HG02884 (cell line): ENCODE measurements at regions not wholly inside any gene's neighbourhood (a gene's known extent, or its start where the extent isn't known, plus 50 kb on each side); places are given as distances from the start of the nearest gene placed in this dataset.
"Not testable (repeated sequence)": the region's sequence is repeated elsewhere in the genome, so short reads cannot be mapped to it uniquely, and the experiment has no call there.

Source experiments
- ATAC-seq: cut with Tn5 transposase; IDR thresholded peaks from one replicate; pipeline ENCODE4 v1.9.1; 2021; ENCODE audit warnings: mild to moderate bottlenecking, moderate library complexity; ENCODE audit not compliant: unreplicated experiment

DNA sequence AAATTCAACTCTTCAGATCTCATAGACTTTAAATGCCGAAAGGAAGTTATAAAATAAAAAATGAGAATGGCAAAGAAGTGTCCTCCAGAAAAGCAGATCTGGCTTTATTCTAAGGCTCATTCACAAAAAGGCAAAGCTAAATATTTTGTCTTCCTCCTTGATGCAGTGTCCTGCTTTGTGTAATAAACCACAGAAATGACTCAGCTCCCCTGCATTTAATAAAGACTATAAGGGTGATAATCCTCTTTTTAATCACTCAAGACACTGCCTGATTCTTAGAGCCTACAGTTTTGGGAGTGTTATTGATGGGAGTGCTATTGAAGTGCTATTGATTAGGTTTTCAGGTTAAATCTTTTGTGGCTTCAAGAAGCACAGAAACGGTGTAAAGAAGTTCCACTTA is 482.0 kb downstream of the PCDH20 start:
- no peak for ATAC-seq

DNA sequence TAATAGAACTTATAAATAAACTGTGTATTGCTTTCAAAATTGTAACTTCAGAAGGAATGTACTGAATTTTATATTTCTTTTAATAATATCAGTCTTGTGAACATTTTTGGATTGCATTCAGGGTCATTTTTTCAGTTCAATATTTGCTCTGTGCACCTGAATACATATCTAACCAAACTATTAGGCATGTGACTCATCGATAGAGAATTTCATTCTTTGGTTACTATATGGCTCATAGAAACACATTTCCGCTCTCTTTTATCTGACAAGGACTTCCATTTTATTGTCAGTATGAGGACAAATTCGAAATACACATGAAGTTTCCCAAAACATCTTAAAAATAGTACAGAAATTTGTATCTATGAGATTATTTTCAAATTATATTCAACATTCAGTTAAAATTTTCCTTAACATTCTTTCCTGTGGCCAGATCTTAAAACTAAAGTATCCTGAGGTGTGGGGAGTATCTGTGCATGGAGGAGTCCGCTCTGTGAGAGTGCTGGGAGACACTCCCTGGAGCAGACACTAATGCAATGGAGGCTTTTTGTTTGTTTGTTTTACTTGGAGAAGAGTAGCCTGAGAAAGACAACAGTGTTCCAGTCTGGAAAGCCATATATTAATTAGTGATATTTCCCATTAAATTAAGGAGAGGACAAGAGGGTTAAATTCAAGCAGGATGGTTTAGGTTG is 483.6 kb downstream of the PCDH20 start:
- no peak for ATAC-seq

DNA sequence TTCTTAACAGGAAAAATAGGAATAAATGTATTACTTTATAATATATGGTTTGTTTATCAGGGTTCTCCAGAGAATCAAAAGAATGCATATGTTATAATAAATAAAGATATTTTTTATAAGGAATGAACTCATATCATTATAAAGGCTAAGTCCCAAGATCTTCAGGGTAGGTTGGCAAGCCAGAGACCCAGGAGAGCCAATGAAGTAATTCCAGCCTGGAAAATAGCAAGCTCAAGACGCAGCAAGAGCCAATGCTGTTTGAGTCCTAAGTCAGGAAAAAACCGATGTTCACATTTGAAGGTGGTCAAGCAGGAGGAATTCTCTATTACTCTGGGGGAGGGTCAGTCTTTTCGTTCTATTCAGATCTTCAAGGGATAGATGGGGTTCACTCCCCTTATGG is 490.0 kb downstream of the PCDH20 start:
- ATAC-seq: no peak

DNA sequence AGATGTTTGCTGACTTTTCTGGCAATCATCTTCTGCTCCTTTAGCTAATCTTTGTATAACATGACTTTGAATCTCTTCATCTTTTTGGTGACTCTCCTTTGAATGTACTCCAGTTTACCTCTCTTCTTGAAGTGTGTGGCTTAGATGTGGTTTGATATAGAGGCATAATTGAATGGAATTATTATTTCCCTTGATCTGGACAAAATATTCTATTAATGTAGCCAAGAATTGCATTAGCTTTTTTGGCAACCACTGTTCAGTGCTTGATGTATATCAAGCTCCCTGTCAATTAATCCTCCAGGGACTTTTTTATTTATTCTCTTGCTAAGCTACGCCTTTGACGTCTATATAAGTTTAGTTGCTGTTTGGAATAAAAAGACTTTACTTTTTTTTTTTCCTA is 490.8 kb downstream of the PCDH20 start:
- no peak for ATAC-seq

DNA sequence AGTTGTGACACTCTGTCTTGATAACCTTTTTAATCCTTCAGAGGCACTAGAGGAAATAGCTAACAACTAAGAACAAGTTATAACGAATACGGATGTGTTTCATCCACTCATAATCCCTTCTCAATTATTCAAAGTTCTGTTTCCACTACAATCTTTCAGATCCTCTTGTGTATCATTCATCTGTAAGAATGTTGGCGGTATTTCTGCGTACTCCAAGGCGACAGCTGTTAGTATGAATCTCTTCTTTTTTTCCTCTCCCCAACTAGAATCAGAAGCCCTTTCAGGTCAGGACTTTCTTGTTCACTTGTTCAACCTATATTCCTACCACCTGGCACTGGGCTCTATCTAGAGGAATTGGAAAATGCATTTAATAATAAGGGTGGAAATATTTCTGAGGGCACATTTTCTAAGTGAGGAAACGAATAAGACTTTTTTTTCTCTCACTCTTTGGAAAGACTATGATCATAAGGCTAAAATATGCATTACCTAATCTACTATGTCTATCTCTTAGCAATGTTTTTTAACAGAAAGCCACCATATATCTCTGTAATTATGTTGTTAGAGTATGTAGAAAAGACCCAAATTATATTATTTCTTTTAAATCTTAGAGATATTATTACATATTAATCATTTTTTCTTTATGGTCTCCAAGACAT is 492.9 kb downstream of the PCDH20 start:
- no peak for ATAC-seq

DNA sequence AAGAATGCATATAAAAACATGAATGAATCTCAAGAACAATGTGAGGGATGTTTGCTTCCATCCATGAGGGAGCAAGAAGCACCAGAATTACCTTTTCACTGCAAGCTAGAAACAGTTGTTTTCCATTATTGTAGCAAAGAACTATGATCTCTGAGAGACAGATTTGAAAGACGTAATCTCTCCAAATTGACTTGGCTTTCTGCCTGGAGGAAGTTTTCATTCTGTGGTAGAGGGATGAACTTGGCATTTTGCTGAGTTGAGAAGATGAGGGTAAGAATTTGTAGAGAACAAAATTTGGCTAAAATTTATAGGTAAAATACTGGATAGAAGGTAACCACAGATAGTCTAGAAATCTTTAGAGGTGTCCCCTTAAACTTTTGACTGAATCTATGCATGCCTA is 496.8 kb downstream of the TDRD3 start:
- no peak for ATAC-seq

DNA sequence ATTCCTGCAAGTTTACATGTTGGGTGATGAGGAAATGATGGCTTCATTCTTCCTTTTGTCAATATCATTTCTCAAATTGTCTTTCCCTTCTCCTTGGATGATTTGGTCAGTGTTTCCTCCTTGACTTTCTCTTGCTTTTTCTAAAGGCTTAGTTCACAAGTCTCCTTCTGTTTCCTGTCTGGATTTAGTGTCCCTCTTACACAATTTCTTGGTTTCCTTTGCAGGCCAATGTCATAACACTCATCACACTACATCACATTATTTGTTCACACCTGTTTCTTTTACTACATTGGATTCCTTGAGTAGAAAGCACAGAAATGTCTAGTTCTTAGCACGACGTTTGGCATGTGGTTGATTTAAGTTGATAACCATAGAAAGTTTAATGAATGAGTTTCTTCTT is 490.7 kb downstream of the TDRD3 start:
- no peak for ATAC-seq

DNA sequence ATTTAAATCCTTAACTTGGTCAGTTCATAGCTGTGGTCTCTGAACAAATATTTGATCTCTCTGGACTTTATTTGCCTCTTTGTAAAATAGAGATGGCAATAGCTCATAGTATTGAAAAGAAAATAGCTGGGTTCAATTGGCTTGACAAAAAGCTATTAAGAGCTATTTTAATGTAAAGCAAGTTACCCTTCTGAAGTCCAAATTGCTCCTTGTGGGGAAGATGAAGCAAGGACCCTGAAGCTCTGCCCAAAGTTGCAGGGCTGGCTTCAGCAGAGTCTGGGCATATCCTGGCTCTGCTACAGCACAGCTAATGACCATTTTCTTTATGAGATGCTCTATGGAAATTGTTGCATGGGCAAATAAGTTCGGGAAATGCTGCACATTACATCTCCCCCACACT is 484.5 kb downstream of the TDRD3 start:
- no peak for ATAC-seq

DNA sequence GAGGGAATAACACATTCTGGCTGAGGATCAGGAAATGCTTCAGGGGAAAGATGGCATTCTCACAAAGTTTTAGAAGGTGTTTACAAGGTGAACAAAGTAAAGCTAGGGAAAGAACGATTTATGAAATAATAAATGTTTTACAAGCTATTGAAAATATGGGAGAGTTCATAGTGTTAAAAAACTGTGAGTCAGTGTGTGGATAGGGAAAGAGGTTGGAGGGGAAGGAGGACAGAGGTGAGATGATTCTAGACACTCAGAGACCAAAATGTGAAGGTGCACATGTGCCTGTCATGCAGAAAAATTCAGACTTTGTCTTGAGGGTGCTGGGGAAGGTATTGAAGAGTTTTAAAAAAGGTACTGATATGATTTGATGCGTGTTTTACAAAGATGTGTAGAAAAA is 476.1 kb downstream of the TDRD3 start:
- no peak for ATAC-seq

DNA sequence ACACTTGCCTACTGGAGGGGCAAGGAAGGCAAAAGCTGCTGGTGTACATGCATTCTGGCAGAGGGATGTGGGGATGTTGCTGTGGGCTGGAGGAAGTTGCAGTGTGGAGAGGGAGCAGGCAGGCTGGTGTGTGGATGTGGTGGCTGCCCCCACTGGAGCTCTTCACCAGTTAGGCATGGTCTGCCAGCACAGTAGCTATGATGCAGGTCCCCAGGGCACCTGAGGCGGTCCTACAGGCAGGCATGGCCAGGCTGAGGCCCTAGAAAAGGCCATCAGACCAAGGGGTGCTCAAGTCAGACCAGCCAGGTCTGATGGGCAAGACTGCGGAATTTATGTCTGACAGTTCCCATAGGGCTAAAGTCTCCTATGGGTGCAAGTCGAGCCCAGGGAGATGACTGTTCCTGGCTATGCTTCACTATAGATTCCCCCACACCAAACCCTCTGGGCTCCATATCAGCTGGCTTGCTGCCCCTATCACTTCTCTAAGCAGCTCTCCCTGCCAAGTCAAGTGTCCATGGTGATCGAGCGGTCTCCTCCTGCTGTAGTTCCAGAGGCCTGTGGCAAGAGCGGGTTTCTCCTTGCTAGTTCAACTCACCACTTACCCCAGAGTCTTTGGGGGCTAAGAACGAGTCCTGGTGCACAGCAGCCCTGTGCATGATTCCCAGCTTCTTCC is 473.1 kb downstream of the TDRD3 start:
- ATAC-seq: no peak

DNA sequence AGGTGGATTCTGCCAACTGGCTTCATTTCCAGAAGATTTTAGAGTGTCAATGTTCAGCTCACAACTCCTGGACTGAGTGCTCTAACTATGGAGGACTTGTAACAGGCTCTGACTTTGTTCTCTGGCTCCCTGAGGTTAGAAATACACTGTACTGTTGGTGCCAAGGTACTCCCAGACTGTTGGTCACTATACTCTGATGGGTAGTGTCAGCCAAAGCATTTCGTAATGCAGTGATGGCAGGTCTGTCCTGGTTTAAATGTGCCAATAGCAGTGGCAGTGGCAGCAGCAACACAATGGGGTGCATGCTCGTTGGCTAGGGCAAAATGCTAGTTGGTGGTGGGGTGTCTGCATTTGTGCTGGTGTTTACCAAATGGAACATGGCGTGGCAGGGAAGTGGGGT is 472.2 kb downstream of the TDRD3 start:
- no peak for ATAC-seq

DNA sequence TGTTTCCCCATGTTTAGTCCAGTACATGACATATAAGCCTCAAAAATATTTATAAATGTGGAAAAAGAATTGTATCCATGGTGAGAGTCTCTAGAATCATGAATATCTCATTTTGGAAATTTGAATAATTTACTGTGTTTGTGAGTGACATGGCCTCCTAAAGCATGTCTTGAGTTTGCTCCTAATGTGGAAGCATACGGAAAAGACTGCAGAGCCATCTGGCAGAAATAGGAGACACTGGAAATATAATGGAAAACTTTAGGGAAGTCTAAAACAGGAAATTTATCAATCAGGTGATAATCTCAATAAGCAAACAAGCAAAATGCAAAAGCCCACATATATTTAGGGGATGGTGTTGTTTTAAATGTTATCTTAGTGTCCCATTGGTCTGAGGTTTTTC is 465.0 kb downstream of the TDRD3 start:
- no peak for ATAC-seq

DNA sequence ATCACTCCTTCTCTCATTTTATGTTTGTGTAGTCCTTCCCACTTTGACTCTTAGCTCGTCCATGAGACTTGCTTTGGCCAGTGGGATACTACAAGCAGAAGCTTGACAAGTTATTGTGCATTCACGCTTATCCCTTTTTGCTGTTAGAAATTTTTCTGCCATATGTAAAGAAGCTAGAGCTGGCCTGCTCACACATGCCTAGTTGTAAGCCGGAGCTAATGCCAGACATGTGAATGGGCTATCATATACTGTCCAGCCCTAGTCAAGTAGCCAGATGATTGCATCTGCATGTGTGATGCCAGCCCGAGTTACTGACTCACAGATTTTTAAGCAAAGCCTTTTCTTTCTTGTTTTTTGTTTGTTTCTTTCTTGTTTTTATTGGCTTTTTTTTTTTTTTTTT is 460.7 kb downstream of the TDRD3 start:
- ATAC-seq: no peak

DNA sequence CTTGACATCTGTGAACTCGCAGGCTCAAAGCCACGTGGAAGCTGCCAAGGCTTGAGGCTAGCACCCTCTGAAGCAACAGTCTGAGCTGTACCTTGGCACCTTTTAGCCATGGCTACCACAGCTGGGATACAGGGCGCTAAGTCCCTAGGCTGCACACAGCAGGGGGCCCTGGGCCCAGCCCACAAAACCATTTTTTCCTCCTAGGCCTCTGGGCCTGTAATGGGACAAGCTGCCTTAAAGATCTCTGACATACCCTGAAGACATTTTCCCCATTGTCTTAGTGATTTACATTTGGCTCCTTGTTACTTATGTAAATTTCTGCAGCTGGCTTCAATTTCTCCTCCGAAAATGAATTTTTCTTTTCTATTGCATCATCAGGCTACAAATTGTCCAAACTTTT is 455.9 kb downstream of the TDRD3 start:
- ATAC-seq: no peak

DNA sequence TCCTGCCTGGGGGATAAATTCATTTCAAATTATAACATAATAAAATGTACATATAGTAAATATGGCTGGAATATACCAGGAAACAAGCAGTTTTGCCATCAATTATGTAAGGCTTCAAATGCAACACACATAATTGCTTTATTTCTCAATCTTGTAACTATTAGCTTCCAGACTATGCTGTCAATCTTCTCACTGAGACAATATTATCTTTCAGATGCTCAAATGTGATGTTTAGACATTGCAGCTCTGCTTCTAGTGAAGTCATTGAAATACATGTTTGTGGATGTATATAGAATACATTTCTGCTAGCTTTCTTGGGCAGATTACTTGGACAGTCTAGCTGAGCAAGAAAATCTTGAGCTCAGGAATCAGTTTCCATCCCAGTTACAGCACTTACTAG is 454.4 kb downstream of the TDRD3 start:
- no peak for ATAC-seq

DNA sequence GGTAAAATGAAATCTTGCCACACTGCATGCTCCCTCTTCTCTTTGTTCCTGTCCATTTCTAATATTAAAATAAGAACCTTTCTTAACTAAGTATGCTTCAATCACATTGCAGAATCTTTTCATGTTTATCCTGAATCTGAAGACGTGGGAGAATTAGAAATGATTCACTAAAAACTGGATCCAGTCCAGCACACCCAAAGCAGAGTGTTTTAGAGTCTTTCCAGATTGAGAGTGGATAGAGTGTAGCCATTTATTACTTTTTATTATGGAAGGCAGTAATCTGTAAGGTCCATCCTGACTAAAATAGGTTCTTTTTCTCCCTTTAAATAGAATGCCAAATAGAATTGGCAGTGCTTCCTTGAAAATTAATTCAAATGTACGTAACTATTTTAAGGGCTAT is 453.5 kb downstream of the TDRD3 start:
- ATAC-seq: no peak

DNA sequence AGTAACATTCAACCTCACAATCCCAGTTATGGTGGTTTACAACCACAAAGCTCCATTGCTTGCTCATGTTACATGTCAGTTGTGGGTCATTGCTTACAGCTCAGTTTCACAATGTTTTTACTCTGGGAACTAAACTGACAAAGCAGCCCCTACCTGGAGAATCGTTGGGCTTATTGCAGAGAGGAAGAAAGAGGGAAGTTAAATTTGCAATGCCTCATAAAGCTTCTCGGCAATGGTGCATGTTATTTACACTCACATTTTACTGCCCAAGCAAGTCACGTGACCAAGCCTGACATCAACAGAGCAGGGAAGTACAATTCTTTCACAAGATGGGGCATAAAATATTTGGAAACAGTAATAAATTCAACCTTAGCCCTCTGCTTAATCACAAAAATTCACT is 441.6 kb downstream of the TDRD3 start:
- ATAC-seq: no peak

DNA sequence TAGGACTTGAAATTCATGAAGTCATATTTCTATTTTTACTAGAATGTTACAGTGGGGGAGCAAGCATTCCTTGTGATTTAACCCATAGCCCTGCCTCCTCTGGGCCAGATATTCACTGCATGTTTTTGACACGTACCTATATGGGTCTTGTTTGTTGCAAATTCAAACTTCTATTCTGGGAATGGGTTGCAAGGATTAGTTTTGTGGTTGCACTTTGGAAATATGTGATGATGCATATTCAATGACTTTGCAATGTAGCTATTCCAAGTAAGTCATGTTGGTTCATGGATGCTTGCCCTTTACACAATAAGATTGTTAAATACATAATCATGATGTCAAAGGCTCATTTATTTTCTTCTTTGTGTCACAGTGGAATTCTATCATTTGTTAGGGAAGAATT is 440.8 kb downstream of the TDRD3 start:
- no peak for ATAC-seq

DNA sequence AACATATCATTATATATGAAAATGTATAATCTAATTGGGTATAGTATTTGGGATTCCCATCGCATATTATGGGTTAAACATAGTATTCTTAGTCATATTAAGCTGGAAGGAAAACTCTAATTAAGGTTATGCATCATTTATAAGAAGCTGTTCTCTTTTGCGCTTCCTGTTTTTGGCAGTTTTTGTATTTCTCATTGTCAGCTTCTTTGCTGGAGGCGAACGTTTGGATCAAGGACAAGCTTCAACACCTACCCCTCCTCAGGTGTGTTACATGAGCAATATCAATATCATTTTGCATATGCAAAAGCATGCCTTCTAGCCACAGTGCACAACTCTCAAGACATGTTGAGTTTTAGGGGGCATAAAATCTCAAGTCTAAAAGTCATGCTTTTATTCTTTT is 439.8 kb downstream of the TDRD3 start:
- ATAC-seq: no peak

DNA sequence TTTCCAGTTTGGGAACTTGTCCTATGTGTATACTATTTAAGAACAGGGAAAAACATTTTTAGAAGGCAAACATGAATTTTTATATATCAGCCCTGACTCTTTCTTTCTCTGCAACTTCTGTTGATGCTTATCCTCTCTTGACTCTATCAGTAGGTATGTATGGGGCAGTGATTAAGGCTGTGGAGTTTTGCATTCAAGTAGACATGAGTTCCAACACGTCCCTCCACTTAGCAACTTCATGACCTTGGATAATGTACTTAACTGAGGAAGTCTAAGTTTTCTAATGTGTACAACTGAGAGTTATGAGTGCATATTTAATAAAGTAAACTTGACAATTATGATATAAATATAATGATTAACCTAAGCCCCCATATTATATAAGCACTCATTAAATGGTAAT is 414.6 kb downstream of the TDRD3 start:
- ATAC-seq: no peak

DNA sequence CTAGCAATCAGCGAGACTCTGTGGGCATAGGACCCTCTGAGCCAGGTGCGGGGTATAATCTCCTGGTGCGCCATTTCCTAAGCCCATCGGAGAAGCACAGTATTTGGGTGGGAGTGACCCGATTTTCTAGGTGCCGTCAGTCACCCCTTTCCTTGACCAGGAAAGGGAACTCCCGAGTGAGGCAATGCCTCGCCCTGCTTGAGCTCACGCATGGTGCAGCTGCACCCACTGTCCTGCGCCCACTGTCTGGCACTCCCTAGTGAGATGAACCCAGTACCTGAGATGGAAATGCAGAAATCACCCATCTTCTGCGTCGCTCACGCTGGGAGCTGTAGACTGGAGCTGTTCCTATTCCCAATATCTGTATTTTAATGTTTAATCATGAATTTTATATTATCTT is 408.6 kb downstream of the TDRD3 start:
- ATAC-seq: not testable (repeated sequence)

DNA sequence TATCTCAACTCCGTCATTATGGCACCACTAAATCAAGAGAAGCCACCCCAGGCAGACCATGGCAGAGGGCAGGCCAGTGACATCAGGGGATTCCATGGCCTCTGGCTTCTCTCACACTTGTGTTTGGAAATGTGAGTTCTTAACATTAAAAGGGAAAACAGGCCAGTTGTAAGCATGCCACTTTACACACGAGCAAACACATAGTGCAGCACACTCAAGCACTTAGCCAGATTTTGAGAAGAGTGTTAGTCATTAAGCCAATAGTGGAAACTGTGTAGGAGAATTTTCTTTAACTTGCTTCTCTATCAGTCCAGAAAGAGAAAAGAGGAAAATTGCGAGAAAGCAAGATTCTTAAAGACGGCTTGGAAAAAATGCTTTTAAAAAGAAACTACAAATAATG is 401.5 kb downstream of the TDRD3 start:
- ATAC-seq: no peak
